GM18858 (cell line): ENCODE measurements at regions not wholly inside any gene's neighbourhood (a gene's known extent, or its start where the extent isn't known, plus 50 kb on each side); places are given as distances from the start of the nearest gene placed in this dataset.
"Not testable (repeated sequence)": the region's sequence is repeated elsewhere in the genome, so short reads cannot be mapped to it uniquely, and the experiment has no call there.

Experiments used
- ATAC-seq: cut with Tn5 transposase; IDR thresholded peaks from one replicate; pipeline ENCODE4 v1.9.1; 2021; ENCODE audit not compliant: unreplicated experiment

DNA sequence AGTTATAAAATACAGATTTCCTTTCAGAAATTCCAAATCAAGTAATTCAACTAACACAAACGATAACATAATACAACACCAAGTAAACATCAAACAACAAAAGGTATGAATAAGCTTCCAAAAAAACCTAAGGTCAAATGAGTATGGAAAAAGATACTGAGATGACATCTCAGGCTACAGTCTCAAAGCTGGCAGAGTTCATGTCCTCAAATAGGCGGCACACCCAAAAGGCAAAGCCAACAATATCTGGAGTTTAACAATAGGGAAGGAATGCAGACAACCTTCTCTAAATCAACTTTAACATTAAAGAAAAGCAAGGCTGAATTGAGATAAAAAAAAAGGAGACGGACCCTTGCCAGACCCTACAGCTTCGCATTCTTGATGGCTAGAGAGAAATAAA is 346.6 kb downstream of the RSL24D1 start:
- ATAC-seq: no peak

GRCh38 chr15:54843006-54843405 is 353.7 kb downstream of the RSL24D1 start:
- no peak for ATAC-seq

- ATAC-seq: no peak
Measured at GRCh38 chr15:54841701-54842305, 354.9 kb downstream of the RSL24D1 start.

DNA sequence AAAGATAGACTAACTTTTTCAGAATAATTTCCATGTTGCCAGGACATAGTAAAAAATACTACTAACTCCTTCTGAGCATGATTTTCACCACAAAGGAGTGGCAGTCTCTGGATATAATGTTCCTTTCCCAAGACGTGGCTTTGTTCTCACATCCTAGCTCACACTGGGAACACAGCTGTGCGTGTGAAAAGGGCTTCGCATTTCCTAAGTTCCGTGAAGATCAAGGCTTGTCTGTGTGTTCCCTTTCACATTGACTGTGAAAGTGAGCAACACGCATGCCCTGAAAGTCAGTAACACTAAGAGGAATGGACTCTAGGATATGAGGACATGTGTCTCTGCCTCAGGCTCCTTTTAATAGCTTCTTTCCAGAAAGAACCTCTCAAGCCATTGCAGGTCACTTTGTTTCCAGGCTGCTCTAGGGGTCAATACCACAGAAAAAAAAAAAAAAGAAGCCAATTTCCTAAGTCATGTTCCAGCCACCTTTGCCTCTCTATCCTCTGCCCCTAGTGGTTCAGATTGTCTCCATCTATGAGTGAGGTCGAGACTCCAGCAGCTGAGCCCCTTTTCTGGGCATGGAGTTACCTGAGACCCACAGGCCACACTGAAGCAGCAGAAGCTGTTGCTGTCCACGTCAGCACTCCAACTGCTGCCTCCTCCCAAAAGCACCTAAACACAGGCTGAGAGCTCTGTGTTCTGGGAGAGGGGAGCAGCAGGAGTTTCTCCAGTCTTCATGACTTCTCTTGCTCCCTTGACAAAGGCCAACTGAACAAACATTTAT is 355.9 kb downstream of the RSL24D1 start:
- ATAC-seq: no peak

DNA sequence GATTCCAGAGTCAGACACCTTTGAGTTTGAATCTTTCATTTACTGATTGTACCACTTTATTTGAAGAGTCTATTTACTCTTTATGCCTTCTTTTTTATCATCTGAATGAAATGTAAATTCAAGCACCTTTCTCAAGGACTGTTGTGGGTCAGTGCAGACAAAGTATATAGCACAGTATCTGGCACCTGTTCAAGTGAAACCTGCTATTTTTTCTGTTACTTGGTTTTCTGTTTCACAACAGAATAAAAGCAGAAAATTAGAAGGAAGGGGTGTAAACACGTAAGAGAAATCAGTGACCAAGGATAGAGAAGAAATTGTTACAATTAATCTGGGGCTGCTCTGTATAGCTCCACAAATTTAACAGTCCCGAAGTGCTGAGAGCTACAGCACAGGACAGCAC is 357.4 kb downstream of the RSL24D1 start:
- ATAC-seq: no peak

GRCh38 chr15:54836052-54836795 is 360.5 kb downstream of the RSL24D1 start:
- no peak for ATAC-seq

- no peak for ATAC-seq
Measured at GRCh38 chr15:54829821-54830220, 366.9 kb downstream of the RSL24D1 start.

DNA sequence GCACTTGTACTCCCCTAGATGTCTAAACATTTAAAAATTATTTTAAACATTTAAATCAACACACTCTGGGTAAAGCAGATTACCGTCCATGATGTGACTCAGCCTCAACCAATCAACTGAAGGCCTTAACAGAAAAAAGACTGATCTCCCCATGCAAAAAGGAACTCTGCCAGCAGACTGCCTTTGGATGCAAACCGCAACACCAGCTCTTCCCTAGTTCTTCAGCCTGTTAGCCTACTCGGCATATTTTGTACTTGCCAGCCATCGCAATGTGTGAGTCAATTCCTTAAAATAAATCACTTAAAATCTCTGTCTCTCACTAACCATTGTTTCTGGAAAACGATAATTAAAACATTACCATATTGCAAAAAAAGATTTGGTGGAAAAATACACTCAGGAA is 375.9 kb downstream of the RSL24D1 start:
- no peak for ATAC-seq

GRCh38 chr15:54820098-54820497 is 376.6 kb downstream of the RSL24D1 start:
- ATAC-seq: no peak

GRCh38 chr15:54816401-54816800 is 380.3 kb downstream of the RSL24D1 start:
- no peak for ATAC-seq

DNA sequence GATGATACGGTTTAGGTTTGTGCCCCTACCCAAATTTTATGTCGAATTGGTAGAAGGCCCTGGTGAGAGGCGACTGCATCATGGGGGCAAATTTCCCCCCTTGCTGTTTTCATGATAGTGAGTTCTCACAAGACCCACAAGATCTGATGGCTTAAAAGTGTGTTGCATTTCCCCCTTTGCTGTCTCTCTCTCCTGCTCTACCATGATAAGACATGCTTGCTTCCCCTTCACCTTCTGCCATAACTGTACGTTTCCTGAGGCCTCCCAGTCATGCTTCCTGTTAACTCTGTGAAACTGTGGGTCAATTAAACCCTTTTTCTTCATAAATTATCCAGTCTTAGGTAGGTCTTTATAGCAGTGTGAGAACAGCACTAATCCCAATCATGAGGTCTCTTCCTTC is 381.2 kb downstream of the RSL24D1 start:
- no peak for ATAC-seq

DNA sequence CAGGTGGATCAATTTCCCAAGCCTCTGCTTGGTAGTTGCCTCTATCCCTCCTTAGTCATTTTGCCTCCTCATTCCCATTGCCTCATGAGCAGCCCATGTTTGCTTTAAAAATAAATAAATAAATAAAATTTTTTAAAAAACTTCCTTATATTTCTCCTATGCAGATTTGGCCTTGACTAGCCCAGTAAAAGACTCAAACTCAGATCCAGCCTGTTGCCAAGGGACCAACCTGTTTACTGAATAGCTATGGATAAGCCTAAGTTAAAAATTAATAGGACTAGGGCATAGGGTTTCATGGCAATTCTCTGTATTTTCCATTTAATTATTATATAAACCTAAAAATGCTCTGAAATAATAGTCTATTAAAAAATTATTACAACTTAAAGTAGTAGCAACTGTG is 384.4 kb downstream of the RSL24D1 start:
- no peak for ATAC-seq

GRCh38 chr15:54810496-54810895 is 386.2 kb downstream of the RSL24D1 start:
- ATAC-seq: no peak

GRCh38 chr15:54810031-54810430 is 386.7 kb downstream of the RSL24D1 start:
- no peak for ATAC-seq

DNA sequence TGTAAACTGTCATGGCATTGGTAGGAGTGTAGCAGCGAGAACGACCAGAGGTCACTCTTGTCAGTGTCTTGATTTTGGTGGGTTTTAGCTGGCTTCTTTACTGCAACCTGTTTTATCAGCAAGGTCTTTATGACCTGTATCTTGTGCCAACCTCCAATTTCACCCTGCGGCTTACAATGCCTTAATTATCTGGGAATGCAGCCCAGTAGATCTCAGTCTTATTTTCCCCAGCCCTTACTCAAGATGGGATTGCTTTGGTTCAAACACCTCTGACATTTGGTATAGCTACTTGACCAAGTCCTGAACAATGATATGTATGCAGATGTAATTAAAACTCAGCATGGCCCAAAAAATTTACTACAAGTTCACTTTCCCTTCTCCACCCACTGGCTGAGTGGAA is 388.4 kb downstream of the RSL24D1 start:
- no peak for ATAC-seq

DNA sequence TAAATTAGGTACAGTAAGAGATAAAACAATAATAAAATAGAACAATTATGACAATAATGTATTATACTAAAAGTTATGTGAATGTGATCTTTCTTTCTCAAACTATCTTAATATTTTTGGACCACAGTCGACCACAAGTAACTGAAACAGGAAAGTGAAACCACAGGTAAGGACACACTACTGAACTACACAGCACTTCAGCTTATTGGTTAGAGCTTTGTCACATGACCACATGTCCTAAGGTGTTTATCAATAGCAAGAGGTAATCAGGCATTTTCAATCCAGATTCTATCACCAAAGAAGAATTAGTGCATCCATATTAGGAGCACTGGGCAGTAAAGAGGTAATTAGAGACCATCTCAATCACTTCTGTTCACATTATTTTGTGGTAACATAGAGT is 392.8 kb downstream of the RSL24D1 start:
- ATAC-seq: no peak

DNA sequence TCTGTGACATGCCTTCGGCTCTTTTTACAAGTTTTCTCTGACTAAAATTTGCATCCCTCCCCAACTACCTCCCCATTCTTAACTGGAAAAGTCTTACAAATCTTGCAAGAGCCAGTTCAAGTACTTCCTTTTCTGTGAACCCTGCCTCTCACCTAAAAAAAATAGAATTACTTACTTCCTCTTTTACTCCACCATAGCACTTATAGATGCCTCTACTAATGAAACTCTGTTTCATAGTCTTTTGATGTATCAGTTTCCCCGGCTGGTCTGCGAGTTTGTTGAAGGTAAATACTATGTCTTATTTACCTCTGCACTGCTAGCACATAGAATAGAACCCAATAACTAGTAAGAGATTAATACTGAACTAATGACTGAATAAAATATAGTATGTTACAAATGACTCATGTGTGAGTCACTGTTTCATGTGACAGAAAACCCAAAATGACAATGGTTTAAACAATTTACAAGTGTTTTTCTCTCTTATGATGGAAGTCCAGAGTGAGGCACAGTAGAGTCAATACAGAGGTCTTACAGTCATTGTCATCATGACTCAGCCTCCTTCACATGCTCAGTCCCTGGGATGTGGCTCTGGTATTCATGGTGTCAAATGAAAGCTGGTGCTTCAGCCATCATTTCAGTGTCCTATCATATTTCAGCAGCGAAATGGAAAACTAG is 393.5 kb downstream of the RSL24D1 start:
- peak; percentile 65 for ATAC-seq

DNA sequence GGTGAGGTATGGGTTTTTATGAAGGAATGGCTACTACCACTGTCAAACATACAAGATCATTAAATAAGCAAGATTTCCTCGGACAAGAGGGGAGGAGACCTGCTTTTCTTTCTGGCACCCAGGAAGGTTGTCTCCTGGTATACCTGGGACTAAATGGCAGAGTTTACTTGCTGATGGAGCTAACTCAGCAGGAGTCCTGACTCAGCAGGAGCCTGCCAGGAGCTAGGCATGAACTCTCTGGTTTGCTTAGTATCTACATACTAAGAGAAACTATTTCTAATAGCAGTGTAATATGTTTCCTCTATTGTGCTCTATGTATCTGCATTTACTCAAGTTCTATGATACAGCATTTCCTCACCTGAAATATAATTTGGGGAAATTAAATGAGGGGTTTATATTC is 404.2 kb downstream of the RSL24D1 start:
- ATAC-seq: no peak

DNA sequence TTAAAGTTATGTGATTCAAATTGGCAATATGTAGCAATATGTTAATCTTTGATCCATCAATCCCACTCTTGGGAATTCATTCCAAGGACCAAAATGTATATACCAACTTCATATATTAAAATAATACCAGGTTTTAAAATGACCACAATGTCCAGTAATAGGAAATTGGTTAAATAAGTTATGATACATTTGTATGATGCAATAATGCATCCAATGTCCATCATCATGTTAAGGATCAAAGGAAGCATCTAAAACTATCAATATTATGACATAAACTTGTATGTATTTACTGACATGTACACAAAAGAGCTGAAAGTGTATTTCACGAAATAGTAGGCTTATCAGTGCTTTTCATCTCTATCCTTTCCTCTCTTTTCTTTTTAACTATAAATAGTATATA is 406.0 kb downstream of the RSL24D1 start:
- no peak for ATAC-seq

DNA sequence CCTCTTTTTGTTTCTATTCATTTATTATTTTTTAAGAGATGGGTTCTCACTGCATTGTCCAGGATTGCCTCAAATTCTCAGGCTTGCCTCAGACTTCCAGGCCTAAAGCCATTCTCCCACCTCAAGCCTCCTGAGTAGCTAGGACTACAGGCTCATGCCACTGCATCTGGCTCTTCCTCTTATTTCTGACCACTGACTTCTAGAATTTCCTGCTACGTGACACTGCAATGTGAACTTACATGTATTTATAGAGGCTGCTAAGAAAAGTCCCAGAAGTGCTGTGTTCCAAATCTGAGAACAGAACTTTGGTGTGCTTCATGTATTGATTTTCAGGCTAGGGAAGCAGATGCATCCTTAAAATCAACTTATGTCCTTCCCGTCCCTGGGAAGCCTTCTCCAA is 407.4 kb downstream of the RSL24D1 start:
- no peak for ATAC-seq

- not testable (repeated sequence) for ATAC-seq
Measured at GRCh38 chr15:54781220-54781619, 415.5 kb downstream of the RSL24D1 start.

- ATAC-seq: no peak
Measured at GRCh38 chr15:54779271-54779670, 417.5 kb downstream of the RSL24D1 start.
